HG02870 (cell line): ENCODE measurements at regions not wholly inside any gene's neighbourhood (a gene's known extent, or its start where the extent isn't known, plus 50 kb on each side); places are given as distances from the start of the nearest gene placed in this dataset.

Source experiments
- ATAC-seq: cut with Tn5 transposase; IDR thresholded peaks from one replicate; pipeline ENCODE4 v1.9.1; 2021; ENCODE audit warnings: mild to moderate bottlenecking, moderate library complexity; ENCODE audit not compliant: unreplicated experiment

- ATAC-seq, result no peak
Observed at GRCh38 chr16:85254051-85254450, 141.8 kb upstream of the CIBAR2 start.

GRCh38 chr16:85254921-85255320 lies 142.6 kb upstream of the CIBAR2 start:
- no peak for ATAC-seq

- ATAC-seq, result no peak
Observed at GRCh38 chr16:85255777-85256176, 143.5 kb upstream of the CIBAR2 start.

GRCh38 chr16:85256190-85256739 lies 144.0 kb upstream of the CIBAR2 start:
- no peak for ATAC-seq

- no peak for ATAC-seq
Observed at GRCh38 chr16:85257483-85257882, 145.2 kb upstream of the CIBAR2 start.

GRCh38 chr16:85258166-85258565 lies 145.9 kb upstream of the CIBAR2 start:
- no peak for ATAC-seq

GRCh38 chr16:85258629-85259028 lies 146.4 kb upstream of the CIBAR2 start:
- ATAC-seq, result no peak

GRCh38 chr16:85259115-85259831 lies 147.0 kb upstream of the CIBAR2 start:
- ATAC-seq, result no peak

GRCh38 chr16:85259832-85260167 lies 147.5 kb upstream of the CIBAR2 start:
- no peak for ATAC-seq

- ATAC-seq, result no peak
Observed at GRCh38 chr16:85261204-85261603, 148.9 kb upstream of the CIBAR2 start.

GRCh38 chr16:85261657-85262557 lies 149.6 kb upstream of the CIBAR2 start:
- no peak for ATAC-seq

GRCh38 chr16:85262558-85263238 lies 150.4 kb upstream of the CIBAR2 start:
- no peak for ATAC-seq

- ATAC-seq, result no peak
Observed at GRCh38 chr16:85263239-85263585, 150.9 kb upstream of the CIBAR2 start.

GRCh38 chr16:85264752-85265151 lies 152.5 kb upstream of the CIBAR2 start:
- ATAC-seq, result no peak

- ATAC-seq, result no peak
Observed at GRCh38 chr16:85265161-85265784, 153.0 kb upstream of the CIBAR2 start.

GRCh38 chr16:85265810-85266209 lies 153.5 kb upstream of the CIBAR2 start:
- ATAC-seq, result no peak

GRCh38 chr16:85266857-85267256 lies 154.6 kb upstream of the CIBAR2 start:
- ATAC-seq, result no peak

GRCh38 chr16:85267414-85267945 lies 155.2 kb upstream of the CIBAR2 start:
- no peak for ATAC-seq

- no peak for ATAC-seq
Observed at GRCh38 chr16:85269165-85269564, 156.9 kb upstream of the CIBAR2 start.

- ATAC-seq, result no peak
Observed at GRCh38 chr16:85270374-85270773, 158.1 kb upstream of the CIBAR2 start.

- ATAC-seq, result no peak
Observed at GRCh38 chr16:85271198-85271597, 158.9 kb upstream of the CIBAR2 start.
